AG09309 (cell line): ENCODE measurements at regions not wholly inside any gene's neighbourhood (a gene's known extent, or its start where the extent isn't known, plus 50 kb on each side); places are given as distances from the start of the nearest gene placed in this dataset.

Experiments used
- DNase-seq: peaks from one replicate; pipeline ENCODE4 v3.0.0-alpha.2; 2010; ENCODE audit warnings: low read depth
- H3K4me3 ChIP-seq: 2 replicates; pipeline ENCODE4 v1.5.1; 2011; ENCODE audit warnings: mild to moderate bottlenecking, low read depth, low read length, moderate library complexity; ENCODE audit not compliant: control insufficient read depth
- TF ChIP-seq, protein P1 (sequence below): IDR thresholded peaks from 2 replicates; pipeline ENCODE4 v1.5.1; 2011; ENCODE audit warnings: mild to moderate bottlenecking, low read depth, low read length, inconsistent platforms; ENCODE audit not compliant: insufficient read depth, control insufficient read depth; ENCODE audit errors: missing control alignments

GRCh38 chrX:39528161-39528916 is 569.4 kb downstream of the BCOR start:
- no peak overlapping the region for H3K4me3 ChIP-seq
- DNase-seq: no peak
- TF ChIP-seq, protein P1, sequence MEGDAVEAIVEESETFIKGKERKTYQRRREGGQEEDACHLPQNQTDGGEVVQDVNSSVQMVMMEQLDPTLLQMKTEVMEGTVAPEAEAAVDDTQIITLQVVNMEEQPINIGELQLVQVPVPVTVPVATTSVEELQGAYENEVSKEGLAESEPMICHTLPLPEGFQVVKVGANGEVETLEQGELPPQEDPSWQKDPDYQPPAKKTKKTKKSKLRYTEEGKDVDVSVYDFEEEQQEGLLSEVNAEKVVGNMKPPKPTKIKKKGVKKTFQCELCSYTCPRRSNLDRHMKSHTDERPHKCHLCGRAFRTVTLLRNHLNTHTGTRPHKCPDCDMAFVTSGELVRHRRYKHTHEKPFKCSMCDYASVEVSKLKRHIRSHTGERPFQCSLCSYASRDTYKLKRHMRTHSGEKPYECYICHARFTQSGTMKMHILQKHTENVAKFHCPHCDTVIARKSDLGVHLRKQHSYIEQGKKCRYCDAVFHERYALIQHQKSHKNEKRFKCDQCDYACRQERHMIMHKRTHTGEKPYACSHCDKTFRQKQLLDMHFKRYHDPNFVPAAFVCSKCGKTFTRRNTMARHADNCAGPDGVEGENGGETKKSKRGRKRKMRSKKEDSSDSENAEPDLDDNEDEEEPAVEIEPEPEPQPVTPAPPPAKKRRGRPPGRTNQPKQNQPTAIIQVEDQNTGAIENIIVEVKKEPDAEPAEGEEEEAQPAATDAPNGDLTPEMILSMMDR: no peak

DNA sequence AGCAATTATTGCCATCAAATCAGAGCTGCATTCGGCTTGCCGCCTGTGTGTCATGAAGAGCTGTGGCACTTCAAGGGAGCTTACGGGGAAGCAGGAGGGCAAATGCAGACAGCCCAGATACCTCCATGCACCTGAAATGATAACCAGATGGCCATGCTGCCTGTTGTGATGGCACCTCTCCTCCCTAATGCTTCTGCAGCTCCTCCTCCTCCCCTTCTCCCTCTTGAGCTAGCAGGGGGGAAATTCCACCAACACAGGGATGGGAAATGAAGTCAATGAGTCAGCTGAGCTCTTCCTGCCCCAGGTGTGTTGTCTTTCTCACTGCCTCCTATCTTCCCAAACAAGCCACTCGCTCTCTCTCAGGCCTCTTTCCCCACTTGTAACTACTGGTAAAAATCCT is 565.0 kb downstream of the BCOR start:
- no peak overlapping the region for H3K4me3 ChIP-seq
- no peak for DNase-seq
- TF ChIP-seq, protein P1: no peak

- TF ChIP-seq, protein P1: no peak
- H3K4me3 ChIP-seq: no peak overlapping the region
- no peak for DNase-seq
These were observed 562.8 kb downstream of the BCOR start for GRCh38 chrX:39534949-39535348.

DNA sequence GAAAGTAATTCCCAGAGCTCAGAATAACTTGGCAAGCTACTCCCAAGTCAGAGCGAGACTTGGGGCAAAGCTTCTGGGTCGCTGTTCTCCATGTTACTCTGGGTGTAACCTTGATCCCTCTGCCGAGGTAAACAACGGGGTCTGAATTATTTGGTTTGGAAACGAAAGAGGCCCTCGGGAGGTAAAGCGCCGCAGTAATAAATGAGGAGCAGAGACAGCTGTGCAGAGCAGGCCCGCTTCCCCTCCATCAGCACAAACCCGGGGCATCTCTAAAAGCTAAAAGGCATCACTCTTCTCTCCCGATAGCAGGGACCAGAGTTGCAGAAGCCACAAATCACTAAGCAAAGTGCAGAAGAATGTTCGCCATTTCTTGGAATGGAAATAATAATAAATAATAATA is 561.5 kb downstream of the BCOR start:
- TF ChIP-seq, protein P1: no peak
- no peak overlapping the region for H3K4me3 ChIP-seq
- DNase-seq: no peak

- TF ChIP-seq, protein P1: no peak
- DNase-seq: no peak
These were observed 555.9 kb downstream of the BCOR start for GRCh38 chrX:39541881-39542280.

GRCh38 chrX:39542316-39542715 is 555.4 kb downstream of the BCOR start:
- no peak overlapping the region for H3K4me3 ChIP-seq
- TF ChIP-seq, protein P1: no peak
- no peak for DNase-seq

More at GRCh38 chrX:39541881-39542280, 555.9 kb downstream of the BCOR start:
- no peak overlapping the region for H3K4me3 ChIP-seq
